IMR-90 (cell line): ENCODE measurements at regions not wholly inside any gene's neighbourhood (a gene's known extent, or its start where the extent isn't known, plus 50 kb on each side); places are given as distances from the start of the nearest gene placed in this dataset.

ENCODE experiments used
- CEBPB ChIP-seq: IDR thresholded peaks from 2 replicates; pipeline ENCODE4 v1.6.1; 2012; ENCODE audit warnings: low read depth, low read length, improper control_type of control experiment
- CTCF ChIP-seq: conservative IDR thresholded peaks from 2 replicates; pipeline ENCODE4 v1.5.1; 2012; ENCODE audit warnings: mild to moderate bottlenecking, low read depth, low read length, improper control_type of control experiment
- POLR2A ChIP-seq: IDR thresholded peaks from 2 replicates; pipeline ENCODE4 v1.6.1; 2012; ENCODE audit warnings: mild to moderate bottlenecking, low read depth, low read length
- RAD21 ChIP-seq: IDR thresholded peaks from 2 replicates; pipeline ENCODE4 v1.6.1; 2012; ENCODE audit warnings: low read length, improper control_type of control experiment
- SMC3 ChIP-seq: fragments of 150-350 bp; IDR thresholded peaks from 2 replicates; pipeline ENCODE4 v1.6.1; 2016; ENCODE audit warnings: low read depth, mild to moderate bottlenecking, antibody characterized with exemption, low read length, moderate library complexity

GRCh38 chr3:40997711-40998519 lies 201.4 kb upstream of the CTNNB1 start:
- TF ChIP-seq CTCF: no peak
- TF ChIP-seq SMC3: no peak
- TF ChIP-seq POLR2A: no peak
- TF ChIP-seq CEBPB: no peak
- TF ChIP-seq RAD21: no peak
